Tibial nerve (tissue), 4 donors: ENCODE measurements at regions not wholly inside any gene's neighbourhood (a gene's known extent, or its start where the extent isn't known, plus 50 kb on each side); places are given as distances from the start of the nearest gene placed in this dataset.

ENCODE experiments used
- EP300 ChIP-seq, 2 donors: sonication (generic); formaldehyde crosslinking; IDR thresholded peaks; one replicate each; pipeline ENCODE4 v1.6.1; 2017; ENCODE audit warnings: antibody characterized with exemption in 2 of 2, mild to moderate bottlenecking in 1 of 2
- POLR2A ChIP-seq, 2 donors: fragments of 450-650 bp; IDR thresholded peaks; one replicate each; pipeline ENCODE4 v1.6.1; 2017; ENCODE audit warnings: antibody characterized with exemption in 2 of 2, mild to moderate bottlenecking in 2 of 2, moderate library complexity in 2 of 2
- TF ChIP-seq, protein P1 (sequence below), 5 experiments: fragments of 200-600 bp in 3 of 5; fragments of 450-650 bp in 2 of 5; sonication (generic) in 3 of 5; IDR thresholded peaks; one replicate each; pipeline ENCODE4 v1.5.1; 2016 to 2019; ENCODE audit warnings: antibody characterized with exemption in 5 of 5, mild to moderate bottlenecking in 3 of 5, moderate library complexity in 2 of 5

DNA sequence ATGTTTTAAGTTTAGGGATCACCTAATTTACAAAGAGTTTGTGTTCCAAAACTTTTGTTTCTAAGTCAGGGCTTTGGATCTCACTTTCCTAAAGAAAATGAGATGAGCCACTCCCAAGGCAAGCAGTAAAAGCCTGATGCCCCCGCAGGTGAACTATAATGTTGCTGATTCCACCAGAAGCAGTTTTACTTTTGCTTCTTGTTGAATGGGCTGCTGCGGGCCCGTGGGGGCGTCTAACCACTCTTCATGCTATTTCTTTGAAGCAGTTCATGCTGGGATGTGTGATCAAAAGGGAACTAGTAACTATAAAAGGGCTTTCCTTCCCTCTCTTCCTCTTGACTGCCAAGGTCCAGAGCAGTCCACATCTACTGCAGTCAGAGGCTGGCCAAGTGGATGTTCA lies 118.7 kb upstream of the NEBL start:
- TF ChIP-seq, protein P1, sequence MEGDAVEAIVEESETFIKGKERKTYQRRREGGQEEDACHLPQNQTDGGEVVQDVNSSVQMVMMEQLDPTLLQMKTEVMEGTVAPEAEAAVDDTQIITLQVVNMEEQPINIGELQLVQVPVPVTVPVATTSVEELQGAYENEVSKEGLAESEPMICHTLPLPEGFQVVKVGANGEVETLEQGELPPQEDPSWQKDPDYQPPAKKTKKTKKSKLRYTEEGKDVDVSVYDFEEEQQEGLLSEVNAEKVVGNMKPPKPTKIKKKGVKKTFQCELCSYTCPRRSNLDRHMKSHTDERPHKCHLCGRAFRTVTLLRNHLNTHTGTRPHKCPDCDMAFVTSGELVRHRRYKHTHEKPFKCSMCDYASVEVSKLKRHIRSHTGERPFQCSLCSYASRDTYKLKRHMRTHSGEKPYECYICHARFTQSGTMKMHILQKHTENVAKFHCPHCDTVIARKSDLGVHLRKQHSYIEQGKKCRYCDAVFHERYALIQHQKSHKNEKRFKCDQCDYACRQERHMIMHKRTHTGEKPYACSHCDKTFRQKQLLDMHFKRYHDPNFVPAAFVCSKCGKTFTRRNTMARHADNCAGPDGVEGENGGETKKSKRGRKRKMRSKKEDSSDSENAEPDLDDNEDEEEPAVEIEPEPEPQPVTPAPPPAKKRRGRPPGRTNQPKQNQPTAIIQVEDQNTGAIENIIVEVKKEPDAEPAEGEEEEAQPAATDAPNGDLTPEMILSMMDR (IDR thresholded peaks at IDR 0.05), result no peak
- TF ChIP-seq POLR2A (IDR thresholded peaks at IDR 0.05) (no peak), EP300 (IDR thresholded peaks at IDR 0.05) (no peak)
